T-helper 1 cell (primary cell): ENCODE measurements at regions not wholly inside any gene's neighbourhood (a gene's known extent, or its start where the extent isn't known, plus 50 kb on each side); places are given as distances from the start of the nearest gene placed in this dataset.
A peak's percentile ranks its signal among the peaks of the same experiment; 100 is the strongest.
"Not testable (repeated sequence)": the region's sequence is repeated elsewhere in the genome, so short reads cannot be mapped to it uniquely, and the experiment has no call there.

Source experiments
- DNase-seq, 5 donors: peaks; one replicate each; pipeline ENCODE4 v3.0.0-alpha.2; 2012 to 2020

DNA sequence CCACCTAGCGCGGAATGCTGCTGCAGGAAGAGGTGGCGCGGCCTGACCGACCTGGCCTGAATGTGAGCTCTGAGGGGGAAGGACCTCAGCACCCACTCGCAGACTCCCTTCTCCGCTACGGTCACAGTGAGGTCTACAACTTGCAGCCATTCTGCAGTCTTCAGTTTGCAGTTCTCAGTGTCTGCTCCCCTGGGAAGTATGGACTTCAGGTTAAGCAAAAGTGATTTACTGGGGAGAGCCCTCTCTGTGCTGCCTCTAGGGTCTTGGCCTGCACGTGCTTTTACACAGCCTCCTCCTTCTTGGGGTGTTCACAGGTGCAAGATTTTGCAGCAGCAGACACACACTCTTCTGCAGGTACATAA, 296.0 kb downstream of the OMA1 start:
- no peak for DNase-seq

DNA sequence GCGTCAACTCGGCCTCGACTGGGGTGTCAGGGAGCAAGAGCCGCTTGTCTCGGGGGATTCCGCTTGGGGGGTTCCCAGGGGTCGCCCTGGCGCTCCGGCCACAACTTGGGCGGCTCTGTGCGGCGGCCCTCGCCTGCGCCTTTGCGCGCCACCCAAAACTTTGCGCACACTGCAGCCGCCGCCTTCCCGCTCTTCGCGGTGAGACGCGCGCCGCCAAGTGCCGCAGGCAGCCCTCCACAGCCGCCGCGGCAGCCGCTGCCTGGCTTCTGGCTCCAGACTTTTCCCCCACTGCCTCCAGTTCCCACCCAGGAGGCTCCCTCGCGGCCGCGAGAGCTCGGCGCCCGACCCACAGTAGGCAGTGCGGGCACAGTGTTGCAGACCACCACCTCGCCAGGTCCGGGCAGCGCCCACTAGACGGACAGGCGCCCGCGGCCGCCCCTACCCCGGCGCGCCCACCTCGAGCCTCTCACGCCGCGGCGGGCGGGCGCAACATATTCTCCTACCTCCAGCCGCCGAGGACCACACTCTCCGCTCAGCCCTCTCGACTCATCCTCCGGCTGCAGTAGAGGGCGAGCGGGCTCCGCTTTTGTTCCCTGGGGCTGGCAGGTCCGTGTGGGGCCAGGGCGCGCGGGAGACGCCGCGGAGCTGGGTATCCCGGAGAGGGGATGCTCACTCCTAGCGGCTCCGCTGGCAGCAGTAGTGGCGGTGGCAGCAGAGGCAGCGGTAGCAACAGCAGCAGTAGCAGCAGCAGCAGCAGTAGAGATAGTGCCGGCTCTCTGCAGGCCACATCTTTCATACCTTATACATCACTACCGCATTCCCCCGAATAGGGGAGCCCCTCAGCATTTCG, 296.6 kb downstream of the OMA1 start:
- peak in 1 of 5 donors; percentile 8 for DNase-seq

GRCh38 chr1:58249388-58249736, 297.2 kb downstream of the OMA1 start:
- no peak for DNase-seq

GRCh38 chr1:58248791-58249190, 297.7 kb downstream of the OMA1 start:
- no peak for DNase-seq

DNA sequence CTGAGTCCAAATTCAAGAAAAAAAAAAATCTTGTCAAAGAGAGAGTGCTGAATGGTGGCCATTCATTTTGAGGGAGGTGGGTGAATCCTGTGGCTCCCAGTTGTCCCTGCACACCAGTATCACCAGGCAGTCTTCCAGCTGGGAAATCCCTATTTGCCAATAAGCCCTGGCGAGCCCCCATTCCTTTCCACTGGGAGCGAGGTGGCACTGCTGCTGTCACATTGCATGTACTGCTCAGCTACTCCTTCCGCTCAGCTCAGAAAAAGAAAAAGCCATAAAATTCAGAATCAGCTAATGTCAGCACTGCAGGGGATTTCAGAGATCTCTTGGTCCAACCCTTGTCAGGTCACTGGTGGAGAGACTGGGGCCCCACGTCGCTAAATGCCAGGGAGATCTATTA, 298.5 kb downstream of the OMA1 start:
- DNase-seq: no peak

DNA sequence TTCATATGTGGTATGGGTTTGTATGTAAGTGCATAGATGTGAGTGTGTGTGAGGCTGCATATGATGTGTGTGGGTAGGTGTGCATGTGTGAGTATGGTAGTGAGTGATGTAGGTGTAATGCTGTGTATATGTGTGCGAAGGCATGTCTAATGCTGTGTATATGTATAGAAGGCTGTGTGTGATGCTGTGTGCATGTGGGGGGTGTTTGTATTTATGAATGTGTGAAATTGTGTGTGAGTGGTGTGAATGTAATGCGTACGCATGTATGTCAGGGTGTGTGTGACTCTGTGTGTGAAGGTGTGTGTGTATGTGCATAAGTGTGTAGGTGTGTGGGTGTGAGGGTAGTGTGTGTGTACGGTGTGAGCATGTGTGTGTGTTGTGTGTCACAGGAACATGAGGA, 300.0 kb downstream of the OMA1 start:
- no peak for DNase-seq

- no peak for DNase-seq
Measured at GRCh38 chr1:58244872-58245271, 301.7 kb downstream of the OMA1 start.

DNA sequence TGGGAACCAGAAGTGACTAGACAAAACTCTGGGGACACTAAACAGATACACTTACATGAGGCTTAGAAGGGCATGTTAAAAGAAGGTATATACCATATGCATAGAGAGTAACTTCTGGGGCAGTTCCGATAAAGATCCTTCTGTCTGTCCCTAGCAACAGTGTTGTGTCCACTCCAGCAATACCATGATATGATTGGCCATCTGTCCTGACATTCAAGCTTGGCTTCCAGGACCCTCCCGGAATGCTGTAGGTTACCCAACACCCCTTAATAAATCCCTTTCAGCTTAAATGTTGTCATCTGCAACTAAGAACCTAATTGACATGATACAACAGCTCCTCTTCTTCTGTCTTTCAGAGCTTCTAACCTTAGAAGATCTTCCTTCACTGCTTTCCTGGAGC, 307.7 kb downstream of the OMA1 start:
- DNase-seq: no peak

GRCh38 chr1:58233729-58234128, 312.8 kb downstream of the OMA1 start:
- no peak for DNase-seq

- no peak for DNase-seq
Measured at GRCh38 chr1:58231204-58231603, 315.3 kb downstream of the OMA1 start.

DNA sequence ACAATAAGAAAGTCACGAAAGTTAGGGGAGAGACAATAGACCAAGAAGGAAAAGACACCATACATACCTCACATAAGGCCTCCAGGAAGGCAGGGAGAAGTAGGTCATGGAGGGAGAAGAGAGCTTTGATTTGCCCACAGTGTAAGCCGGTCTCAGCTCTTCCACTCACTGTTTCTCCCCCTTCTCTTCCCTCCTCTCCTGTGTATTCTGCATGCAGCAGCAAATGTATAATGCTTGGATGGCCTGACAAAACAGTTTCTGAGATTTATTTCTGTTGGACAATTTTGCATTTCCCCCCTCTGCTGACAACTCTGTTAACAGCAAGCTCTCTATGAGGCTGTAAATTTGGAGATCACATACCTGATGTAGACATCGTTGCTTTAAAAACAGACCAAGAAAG, 318.9 kb downstream of the OMA1 start:
- no peak for DNase-seq

GRCh38 chr1:58223522-58223921, 323.0 kb downstream of the OMA1 start:
- no peak for DNase-seq

DNA sequence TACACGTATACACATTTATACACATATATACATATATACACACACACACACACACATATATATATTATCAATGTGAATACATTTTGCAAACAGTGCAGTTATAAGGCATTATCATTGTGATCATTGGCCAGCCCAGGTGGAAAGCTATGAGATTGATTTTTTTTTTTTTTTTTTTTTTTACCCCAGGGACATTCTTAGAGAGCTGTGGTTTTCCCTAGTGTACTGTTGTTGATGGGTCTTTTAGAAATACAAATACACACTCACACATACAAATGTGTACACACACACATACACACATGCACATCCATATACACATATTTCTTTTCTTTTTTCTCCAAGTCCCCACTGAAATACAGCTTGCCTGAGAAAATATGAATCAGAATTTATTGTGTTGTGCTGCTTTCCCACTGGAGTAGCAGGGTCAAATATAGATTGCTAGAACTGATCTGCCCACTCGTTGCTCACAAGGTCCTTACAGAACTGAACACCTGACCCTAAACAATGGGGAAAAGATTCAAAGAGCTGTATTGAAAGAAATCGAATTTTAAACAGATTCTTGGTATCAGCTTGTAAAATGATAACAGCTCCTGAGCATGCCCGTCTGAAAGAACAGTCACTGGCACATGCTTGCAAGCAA, 325.6 kb downstream of the OMA1 start:
- DNase-seq: no peak

DNA sequence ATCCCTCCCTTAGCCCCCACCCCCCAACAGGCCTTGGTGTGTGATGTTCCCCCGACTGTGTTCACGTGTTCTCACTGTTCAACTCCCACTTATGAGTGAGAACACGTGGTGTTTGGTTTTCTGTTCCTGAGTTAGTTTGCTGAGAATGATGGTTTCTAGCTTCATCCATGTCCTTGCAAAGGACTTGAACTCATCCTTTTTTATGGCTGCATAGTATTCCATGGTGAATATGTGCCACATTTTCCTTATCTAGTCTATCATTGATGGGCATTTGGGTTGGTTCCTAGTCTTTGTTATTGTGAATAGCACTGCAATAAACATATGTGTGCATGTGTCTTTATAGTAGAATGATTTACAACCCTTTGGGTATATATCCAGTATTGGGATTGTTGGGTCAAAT, 330.4 kb downstream of the OMA1 start:
- not testable (repeated sequence) for DNase-seq

GRCh38 chr1:58214674-58215073, 331.9 kb downstream of the OMA1 start:
- DNase-seq: no peak

GRCh38 chr1:58211869-58212268, 334.7 kb downstream of the OMA1 start:
- DNase-seq: no peak

DNA sequence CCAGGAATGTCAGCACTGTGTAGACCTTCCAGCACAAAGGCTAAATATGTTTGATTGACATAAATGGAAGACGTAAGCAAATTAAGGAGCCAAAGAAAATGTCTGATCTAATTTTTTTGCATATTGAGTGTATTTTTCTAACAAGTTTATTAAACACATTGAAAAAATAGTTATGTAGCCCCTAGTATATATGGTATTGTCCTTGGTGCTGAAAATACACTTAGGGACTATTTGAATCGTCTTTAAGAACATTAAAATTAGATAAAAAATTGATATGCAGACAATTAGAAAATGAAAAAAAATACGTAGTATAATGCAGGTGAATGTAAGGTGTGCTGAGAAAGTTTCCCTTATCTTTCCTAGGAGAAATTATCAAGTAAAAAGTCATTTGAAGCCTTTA, 337.0 kb downstream of the OMA1 start:
- no peak for DNase-seq

- no peak for DNase-seq
Measured at GRCh38 chr1:58206749-58207148, 339.8 kb downstream of the OMA1 start.

GRCh38 chr1:58204284-58204683, 342.2 kb downstream of the OMA1 start:
- DNase-seq: no peak

GRCh38 chr1:58201492-58202106, 344.9 kb downstream of the OMA1 start:
- DNase-seq: no peak

GRCh38 chr1:58200437-58200836, 346.1 kb downstream of the OMA1 start:
- DNase-seq: no peak

GRCh38 chr1:58197811-58198210, 348.7 kb downstream of the OMA1 start:
- no peak for DNase-seq

DNA sequence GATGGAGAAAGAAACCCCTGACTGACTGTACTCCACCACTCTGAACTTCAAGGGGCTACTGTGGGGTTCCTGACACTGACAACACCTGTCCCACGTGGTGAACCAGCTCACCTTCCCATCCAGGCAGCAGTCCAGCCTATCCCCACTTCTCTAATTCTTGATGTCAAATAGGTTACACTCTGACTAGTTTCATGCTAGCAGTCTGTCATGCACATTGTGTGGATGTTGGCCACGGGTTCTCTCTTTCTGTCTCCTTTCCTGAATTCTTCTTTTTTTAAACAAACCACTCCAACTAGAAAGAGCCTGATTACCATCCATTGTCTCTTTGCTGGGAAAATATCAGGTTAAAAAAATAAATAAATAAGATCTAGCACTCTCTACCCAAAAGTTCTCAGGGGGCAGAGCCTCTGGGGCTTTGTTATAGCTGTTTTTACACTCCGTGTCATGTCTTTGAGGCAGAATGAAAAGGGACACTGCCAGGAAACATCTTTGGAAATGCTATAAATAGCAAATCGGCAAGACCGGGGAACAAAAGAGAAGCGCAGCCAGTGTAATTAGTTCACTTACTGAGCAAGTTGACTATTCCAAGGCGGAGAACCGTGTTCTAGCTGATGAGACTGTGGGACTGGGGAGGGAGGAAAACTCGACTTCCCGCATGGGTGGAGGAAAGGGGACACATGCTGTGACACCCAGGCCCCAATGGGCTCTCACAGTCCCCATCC, 356.1 kb downstream of the OMA1 start:
- DNase-seq: no peak

DNA sequence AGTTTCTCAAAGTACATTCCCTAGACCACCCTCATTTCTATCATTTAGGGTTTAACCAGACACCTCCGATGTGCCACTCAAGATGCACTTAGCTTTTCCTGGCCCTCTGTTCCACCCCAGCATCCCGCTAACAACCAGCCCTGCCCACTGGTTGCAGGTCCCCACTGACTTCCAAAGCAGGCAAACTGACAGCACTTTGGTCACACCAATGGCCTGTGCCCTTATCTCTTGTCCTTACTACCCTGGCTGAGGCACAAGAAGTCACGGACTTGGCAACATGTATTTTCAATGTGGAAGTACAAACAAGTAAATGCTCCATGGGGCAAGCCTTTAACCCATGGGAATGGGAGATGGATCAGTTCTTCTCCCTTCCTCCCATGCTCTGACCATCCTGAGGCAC, 357.1 kb downstream of the OMA1 start:
- DNase-seq: no peak
